Neural cell (in vitro differentiated cells): ENCODE measurements at regions not wholly inside any gene's neighbourhood (a gene's known extent, or its start where the extent isn't known, plus 50 kb on each side); places are given as distances from the start of the nearest gene placed in this dataset.

Source experiments
- H2AFZ ChIP-seq: fragments of 200-600, 300-800 bp; sonication (generic), shearing (Covaris generic); 2 replicates; pipeline ENCODE4 v1.6.0; 2014; ENCODE audit warnings: low read depth, mild to moderate bottlenecking, antibody characterized with exemption, low read length, moderate library complexity
- H3F3A ChIP-seq: fragments of 200-600 bp; shearing (Covaris generic); 2 replicates; pipeline ENCODE4 v1.6.1; 2016; ENCODE audit warnings: mild to moderate bottlenecking, moderate library complexity, mixed read lengths, antibody characterized with exemption, low read length; ENCODE audit not compliant: insufficient read depth, poor library complexity, severe bottlenecking
- H3K27ac ChIP-seq: fragments of 200-600, 300-800 bp; sonication (generic), shearing (Covaris generic); 2 replicates; pipeline ENCODE4 v1.5.1; 2014; ENCODE audit warnings: mild to moderate bottlenecking, low read length, moderate library complexity
- H3K27me3 ChIP-seq: fragments of 300-800, 200-600 bp; sonication (generic), shearing (Covaris generic); 2 replicates; pipeline ENCODE4 v1.6.0; 2014; ENCODE audit warnings: mild to moderate bottlenecking, low read depth, low read length, moderate library complexity; ENCODE audit not compliant: insufficient read depth
- H3K36me3 ChIP-seq: fragments of 300-800, 200-600 bp; sonication (generic), shearing (Covaris generic); 2 replicates; pipeline ENCODE4 v1.5.1; 2014; ENCODE audit warnings: mild to moderate bottlenecking, antibody characterized with exemption, low read length, moderate library complexity; ENCODE audit not compliant: insufficient read depth
- H3K4me2 ChIP-seq: fragments of 300-800, 200-600 bp; sonication (generic), shearing (Covaris generic); 2 replicates; pipeline ENCODE4 v1.6.0; 2014; ENCODE audit warnings: mild to moderate bottlenecking, low read length
- H3K4me3 ChIP-seq: fragments of 300-800, 200-600 bp; sonication (generic), shearing (Covaris generic); 2 replicates; pipeline ENCODE4 v1.5.1; 2014; ENCODE audit warnings: mild to moderate bottlenecking, low read length, moderate library complexity
- H3K79me2 ChIP-seq: fragments of 200-600 bp; shearing (Covaris generic); replicated peaks from 2 replicates; pipeline ENCODE4 v1.6.0; 2014; ENCODE audit warnings: mild to moderate bottlenecking, low read length, moderate library complexity; ENCODE audit not compliant: insufficient read depth
- H3K9ac ChIP-seq: fragments of 300-800, 200-600 bp; sonication (generic), shearing (Covaris generic); 2 replicates; pipeline ENCODE4 v1.6.1; 2016; ENCODE audit warnings: mild to moderate bottlenecking, low read length, mixed read lengths
- H3K9me2 ChIP-seq: fragments of 200-600 bp; shearing (Covaris generic); 2 replicates; pipeline ENCODE4 v1.6.1; 2016; ENCODE audit warnings: mild to moderate bottlenecking, low read length, mixed read lengths; ENCODE audit not compliant: insufficient read depth
- H3K9me3 ChIP-seq: fragments of 200-600, 300-800 bp; sonication (generic), shearing (Covaris generic); 2 replicates; pipeline ENCODE4 v1.6.1; 2016; ENCODE audit warnings: mild to moderate bottlenecking, mixed run types, low read length, moderate library complexity, mixed read lengths
- H4K20me1 ChIP-seq: fragments of 200-600 bp; shearing (Covaris generic); 2 replicates; pipeline ENCODE4 v1.6.1; 2016; ENCODE audit warnings: mild to moderate bottlenecking, mixed run types; ENCODE audit not compliant: insufficient read depth
- EP300 ChIP-seq: fragments of 450-650 bp; conservative IDR thresholded peaks from 2 replicates; pipeline ENCODE4 v1.6.1; 2014; ENCODE audit warnings: antibody characterized with exemption, mild to moderate bottlenecking, moderate library complexity; ENCODE audit not compliant: poor library complexity, severe bottlenecking
- EZH2 ChIP-seq: fragments of 200-600, 300-800 bp; shearing (Covaris generic), sonication (generic); IDR thresholded peaks from 2 replicates; pipeline ENCODE4 v1.6.1; 2014; ENCODE audit warnings: antibody characterized with exemption, low read length, borderline replicate concordance, mild to moderate bottlenecking; ENCODE audit not compliant: insufficient read depth, poor library complexity, severe bottlenecking
- MXI1 ChIP-seq: fragments of 450-650 bp; conservative IDR thresholded peaks from 2 replicates; pipeline ENCODE4 v1.6.1; 2014; ENCODE audit warnings: antibody characterized with exemption, mild to moderate bottlenecking; ENCODE audit not compliant: poor library complexity, severe bottlenecking
- POLR2AphosphoS5 ChIP-seq: IDR thresholded peaks from 2 replicates; pipeline ENCODE4 v1.6.1; 2012
- RAD21 ChIP-seq: fragments of 450-650 bp; conservative IDR thresholded peaks from 2 replicates; pipeline ENCODE4 v1.6.1; 2014; ENCODE audit warnings: antibody characterized with exemption, mild to moderate bottlenecking, moderate library complexity
- SMC3 ChIP-seq: fragments of 450-650 bp; conservative IDR thresholded peaks from 2 replicates; pipeline ENCODE4 v1.6.1; 2014; ENCODE audit warnings: antibody characterized with exemption, mild to moderate bottlenecking, moderate library complexity; ENCODE audit not compliant: poor library complexity
- TAF1 ChIP-seq: IDR thresholded peaks from 2 replicates; pipeline ENCODE4 v1.6.1; 2012; ENCODE audit warnings: low read depth
- TF ChIP-seq, protein P1 (sequence below): fragments of 450-650 bp; IDR thresholded peaks from 2 replicates; pipeline ENCODE4 v1.5.1; 2014; ENCODE audit warnings: antibody characterized with exemption, mild to moderate bottlenecking, moderate library complexity; ENCODE audit not compliant: poor library complexity, severe bottlenecking
- TF ChIP-seq, protein P2 (sequence below): IDR thresholded peaks from 2 replicates; pipeline ENCODE4 v1.6.1; 2012; ENCODE audit warnings: borderline replicate concordance

- Histone ChIP-seq H3K9me2 (no peaks in the 10 kb centered on the region), H3K27me3 (no peaks in the 10 kb centered on the region), H2AFZ (no peak overlapping the region), H3K9ac (no peak overlapping the region), H3K79me2 (no peaks in the 10 kb centered on the region), H3F3A (no peaks in the 10 kb centered on the region), H3K4me3 (no peak overlapping the region), H3K9me3 (no peaks in the 10 kb centered on the region), H3K36me3 (no peaks in the 10 kb centered on the region), H3K27ac (no peak overlapping the region), H4K20me1 (no peaks in the 10 kb centered on the region), H3K4me2 (no peak overlapping the region)
- TF ChIP-seq EZH2 (no peak), RAD21 (no peak), TAF1 (no peak), POLR2AphosphoS5 (no peak), MXI1 (no peak), EP300 (no peak), SMC3 (no peak)
- TF ChIP-seq, protein P1, sequence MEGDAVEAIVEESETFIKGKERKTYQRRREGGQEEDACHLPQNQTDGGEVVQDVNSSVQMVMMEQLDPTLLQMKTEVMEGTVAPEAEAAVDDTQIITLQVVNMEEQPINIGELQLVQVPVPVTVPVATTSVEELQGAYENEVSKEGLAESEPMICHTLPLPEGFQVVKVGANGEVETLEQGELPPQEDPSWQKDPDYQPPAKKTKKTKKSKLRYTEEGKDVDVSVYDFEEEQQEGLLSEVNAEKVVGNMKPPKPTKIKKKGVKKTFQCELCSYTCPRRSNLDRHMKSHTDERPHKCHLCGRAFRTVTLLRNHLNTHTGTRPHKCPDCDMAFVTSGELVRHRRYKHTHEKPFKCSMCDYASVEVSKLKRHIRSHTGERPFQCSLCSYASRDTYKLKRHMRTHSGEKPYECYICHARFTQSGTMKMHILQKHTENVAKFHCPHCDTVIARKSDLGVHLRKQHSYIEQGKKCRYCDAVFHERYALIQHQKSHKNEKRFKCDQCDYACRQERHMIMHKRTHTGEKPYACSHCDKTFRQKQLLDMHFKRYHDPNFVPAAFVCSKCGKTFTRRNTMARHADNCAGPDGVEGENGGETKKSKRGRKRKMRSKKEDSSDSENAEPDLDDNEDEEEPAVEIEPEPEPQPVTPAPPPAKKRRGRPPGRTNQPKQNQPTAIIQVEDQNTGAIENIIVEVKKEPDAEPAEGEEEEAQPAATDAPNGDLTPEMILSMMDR, result no peak
- TF ChIP-seq, protein P2, sequence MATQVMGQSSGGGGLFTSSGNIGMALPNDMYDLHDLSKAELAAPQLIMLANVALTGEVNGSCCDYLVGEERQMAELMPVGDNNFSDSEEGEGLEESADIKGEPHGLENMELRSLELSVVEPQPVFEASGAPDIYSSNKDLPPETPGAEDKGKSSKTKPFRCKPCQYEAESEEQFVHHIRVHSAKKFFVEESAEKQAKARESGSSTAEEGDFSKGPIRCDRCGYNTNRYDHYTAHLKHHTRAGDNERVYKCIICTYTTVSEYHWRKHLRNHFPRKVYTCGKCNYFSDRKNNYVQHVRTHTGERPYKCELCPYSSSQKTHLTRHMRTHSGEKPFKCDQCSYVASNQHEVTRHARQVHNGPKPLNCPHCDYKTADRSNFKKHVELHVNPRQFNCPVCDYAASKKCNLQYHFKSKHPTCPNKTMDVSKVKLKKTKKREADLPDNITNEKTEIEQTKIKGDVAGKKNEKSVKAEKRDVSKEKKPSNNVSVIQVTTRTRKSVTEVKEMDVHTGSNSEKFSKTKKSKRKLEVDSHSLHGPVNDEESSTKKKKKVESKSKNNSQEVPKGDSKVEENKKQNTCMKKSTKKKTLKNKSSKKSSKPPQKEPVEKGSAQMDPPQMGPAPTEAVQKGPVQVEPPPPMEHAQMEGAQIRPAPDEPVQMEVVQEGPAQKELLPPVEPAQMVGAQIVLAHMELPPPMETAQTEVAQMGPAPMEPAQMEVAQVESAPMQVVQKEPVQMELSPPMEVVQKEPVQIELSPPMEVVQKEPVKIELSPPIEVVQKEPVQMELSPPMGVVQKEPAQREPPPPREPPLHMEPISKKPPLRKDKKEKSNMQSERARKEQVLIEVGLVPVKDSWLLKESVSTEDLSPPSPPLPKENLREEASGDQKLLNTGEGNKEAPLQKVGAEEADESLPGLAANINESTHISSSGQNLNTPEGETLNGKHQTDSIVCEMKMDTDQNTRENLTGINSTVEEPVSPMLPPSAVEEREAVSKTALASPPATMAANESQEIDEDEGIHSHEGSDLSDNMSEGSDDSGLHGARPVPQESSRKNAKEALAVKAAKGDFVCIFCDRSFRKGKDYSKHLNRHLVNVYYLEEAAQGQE, result no peak
These were observed 52.2 kb upstream of the ARHGAP20 start for GRCh38 chr11:110764485-110764884.

- Histone ChIP-seq H3K36me3 (no peaks in the 10 kb centered on the region), H3K27me3 (no peaks in the 10 kb centered on the region), H3K79me2 (no peaks in the 10 kb centered on the region), H3K4me3 (no peak overlapping the region), H2AFZ (no peak overlapping the region), H3K9ac (no peak overlapping the region), H3K27ac (no peak overlapping the region), H3K4me2 (no peak overlapping the region), H3F3A (no peaks in the 10 kb centered on the region), H4K20me1 (no peaks in the 10 kb centered on the region), H3K9me2 (no peaks in the 10 kb centered on the region), H3K9me3 (no peaks in the 10 kb centered on the region)
- TF ChIP-seq, protein P2, result no peak
These were observed 51.2 kb upstream of the ARHGAP20 start for GRCh38 chr11:110763249-110764011.
